Esophagus (tissue), 2 donors: ENCODE measurements at regions not wholly inside any gene's neighbourhood (a gene's known extent, or its start where the extent isn't known, plus 50 kb on each side); places are given as distances from the start of the nearest gene placed in this dataset.

ENCODE experiments used
- H3K27ac ChIP-seq, 2 donors: one replicate each; pipeline ENCODE4 v1.5.1; 2013; ENCODE audit warnings: low read depth in 2 of 2, mild to moderate bottlenecking in 2 of 2, inconsistent platforms in 1 of 2, low read length in 1 of 2, moderate library complexity in 1 of 2
- H3K27me3 ChIP-seq, 2 donors: one replicate each; pipeline ENCODE4 v1.6.1; 2013; ENCODE audit warnings: low read length in 2 of 2, control low read depth in 1 of 2, mild to moderate bottlenecking in 1 of 2; ENCODE audit not compliant: insufficient read depth in 2 of 2, control insufficient read depth in 1 of 2
- H3K36me3 ChIP-seq, 2 donors: one replicate each; pipeline ENCODE4 v1.6.1; 2013; ENCODE audit warnings: low read length in 1 of 2; ENCODE audit not compliant: control insufficient read depth in 2 of 2, insufficient read depth in 2 of 2
- H3K4me1 ChIP-seq, 2 donors: one replicate each; pipeline ENCODE4 v1.6.1; 2013; ENCODE audit warnings: low read length in 1 of 2; ENCODE audit not compliant: control insufficient read depth in 2 of 2, insufficient read depth in 2 of 2
- H3K4me3 ChIP-seq, 2 donors: one replicate each; pipeline ENCODE4 v1.5.1; 2013; ENCODE audit warnings: low read length in 2 of 2, mild to moderate bottlenecking in 2 of 2, low read depth in 1 of 2, moderate library complexity in 1 of 2
- H3K9me3 ChIP-seq, 2 donors: one replicate each; pipeline ENCODE4 v1.6.1; 2013; ENCODE audit warnings: mild to moderate bottlenecking in 2 of 2, low read depth in 1 of 2, low read length in 1 of 2, moderate library complexity in 1 of 2; ENCODE audit not compliant: control insufficient read depth in 2 of 2, insufficient read depth in 1 of 2
- WGBS, 2 donors: extraction: QIAGEN DNeasy Blood & Tissue Kit; methylation state at CpG; one replicate each; pipeline ENCODE4 v1.1.7; 2013; 5-methylcytosine and 5-hydroxymethylcytosine counted together
- donor health status: healthy with polysubstance abuse.
- donor health status: Bipolar disorder and iron deficiency.

GRCh38 chr2:235127931-235128330 lies 176.1 kb downstream of the SH3BP4 start:
- H3K4me3 ChIP-seq: no peak overlapping the region
- no peaks in the 10 kb centered on the region for H3K36me3 ChIP-seq
- no peaks in the 10 kb centered on the region for H3K4me1 ChIP-seq
- H3K9me3 ChIP-seq: no peaks in the 10 kb centered on the region
- WGBS, 2 donors: 84 to 93% methylated on average over 3 of the region's 3 CpGs
- H3K27me3 ChIP-seq: no peaks in the 10 kb centered on the region
- H3K27ac ChIP-seq: no peak overlapping the region

- H3K9me3 ChIP-seq: no peaks in the 10 kb centered on the region
- no peaks in the 10 kb centered on the region for H3K27me3 ChIP-seq
- no peaks in the 10 kb centered on the region for H3K36me3 ChIP-seq
- 69 to 74% methylated on average over 5 of the region's 5 CpGs for WGBS, 2 donors
- no peak overlapping the region for H3K4me3 ChIP-seq
- no peak overlapping the region for H3K27ac ChIP-seq
- no peaks in the 10 kb centered on the region for H3K4me1 ChIP-seq
These were observed 178.0 kb downstream of the SH3BP4 start for GRCh38 chr2:235129850-235130249.

- H3K9me3 ChIP-seq: no peaks in the 10 kb centered on the region
- WGBS, 2 donors: 87 to 90% methylated on average over 21 of the region's 21 CpGs
- no peak overlapping the region for H3K27ac ChIP-seq
- H3K27me3 ChIP-seq: no peaks in the 10 kb centered on the region
- H3K36me3 ChIP-seq: no peaks in the 10 kb centered on the region
- H3K4me1 ChIP-seq: peaks cover 0 to 2% of the 10 kb centered on the region in 2 donors
- no peak overlapping the region for H3K4me3 ChIP-seq
These were observed 179.8 kb downstream of the SH3BP4 start for GRCh38 chr2:235131334-235132305.

GRCh38 chr2:235132651-235133050 lies 180.8 kb downstream of the SH3BP4 start:
- H3K4me1 ChIP-seq: peaks cover 0 to 2% of the 10 kb centered on the region in 2 donors
- no peak overlapping the region for H3K4me3 ChIP-seq
- no peaks in the 10 kb centered on the region for H3K27me3 ChIP-seq
- no peak overlapping the region for H3K27ac ChIP-seq
- no peaks in the 10 kb centered on the region for H3K9me3 ChIP-seq
- H3K36me3 ChIP-seq: no peaks in the 10 kb centered on the region
- WGBS, 2 donors: 94 to 100% methylated on average over 2 of the region's 2 CpGs

GRCh38 chr2:235133837-235134236 lies 182.0 kb downstream of the SH3BP4 start:
- Histone ChIP-seq H3K27me3 (no peaks in the 10 kb centered on the region), H3K27ac (no peak overlapping the region), H3K36me3 (no peaks in the 10 kb centered on the region), H3K9me3 (no peaks in the 10 kb centered on the region), H3K4me1 (peaks cover 0 to 2% of the 10 kb centered on the region in 2 donors), H3K4me3 (no peak overlapping the region)
- WGBS, 2 donors: 68 to 75% methylated on average over 2 of the region's 2 CpGs

- Histone ChIP-seq H3K4me3 (no peak overlapping the region), H3K27ac (no peak overlapping the region), H3K27me3 (no peaks in the 10 kb centered on the region), H3K36me3 (no peaks in the 10 kb centered on the region), H3K4me1 (peaks cover 0 to 2% of the 10 kb centered on the region in 2 donors), H3K9me3 (no peaks in the 10 kb centered on the region)
- WGBS, 2 donors: 71 to 72% methylated on average over 3 of the region's 3 CpGs
These were observed 182.6 kb downstream of the SH3BP4 start for GRCh38 chr2:235134420-235134819.

GRCh38 chr2:235135195-235135965 lies 183.6 kb downstream of the SH3BP4 start:
- WGBS, 2 donors: 91 to 93% methylated on average over 4 of the region's 4 CpGs

GRCh38 chr2:235135990-235136561 lies 184.3 kb downstream of the SH3BP4 start:
- Histone ChIP-seq H3K9me3 (no peaks in the 10 kb centered on the region), H3K27me3 (no peaks in the 10 kb centered on the region), H3K36me3 (no peaks in the 10 kb centered on the region), H3K4me1 (peaks cover 0 to 2% of the 10 kb centered on the region in 2 donors), H3K4me3 (no peak overlapping the region), H3K27ac (no peak overlapping the region)
- 37 to 42% methylated on average over 19 of the region's 19 CpGs for WGBS, 2 donors

More at GRCh38 chr2:235135195-235135965, 183.6 kb downstream of the SH3BP4 start:
- no peaks in the 10 kb centered on the region for H3K9me3 ChIP-seq
- H3K36me3 ChIP-seq: no peaks in the 10 kb centered on the region
- no peaks in the 10 kb centered on the region for H3K27me3 ChIP-seq
- H3K27ac ChIP-seq: no peak overlapping the region
- no peak overlapping the region for H3K4me3 ChIP-seq
- H3K4me1 ChIP-seq: peaks cover 0 to 2% of the 10 kb centered on the region in 2 donors

GRCh38 chr2:235138339-235138738 lies 186.5 kb downstream of the SH3BP4 start:
- Histone ChIP-seq H3K27me3 (no peaks in the 10 kb centered on the region), H3K27ac (no peak overlapping the region), H3K36me3 (no peaks in the 10 kb centered on the region), H3K9me3 (no peaks in the 10 kb centered on the region), H3K4me1 (peaks cover 0 to 2% of the 10 kb centered on the region in 2 donors), H3K4me3 (no peak overlapping the region)
- WGBS, 2 donors: 88 to 94% methylated on average over 10 of the region's 10 CpGs
